Lower leg skin (tissue), 4 donors: ENCODE measurements at regions not wholly inside any gene's neighbourhood (a gene's known extent, or its start where the extent isn't known, plus 50 kb on each side); places are given as distances from the start of the nearest gene placed in this dataset.

Experiments
- DNase-seq, 2 donors: peaks; one replicate each; pipeline ENCODE4 v3.0.0-alpha.2; 2019; ENCODE audit warnings: low spot score in 2 of 2
- H3K4me3 ChIP-seq: fragments of 200-600 bp; sonication (generic); 2 replicates; pipeline ENCODE4 v1.5.1; 2017; ENCODE audit warnings: mild to moderate bottlenecking, low read depth; ENCODE audit not compliant: poor library complexity, severe bottlenecking
- CTCF ChIP-seq, 3 donors: fragments of 450-650 bp; IDR thresholded peaks; one replicate each; pipeline ENCODE4 v1.5.1; 2016; ENCODE audit warnings: antibody characterized with exemption in 3 of 3, mild to moderate bottlenecking in 3 of 3, moderate library complexity in 2 of 3
- POLR2A ChIP-seq, 2 donors: fragments of 450-650 bp; IDR thresholded peaks; one replicate each; pipeline ENCODE4 v1.6.1; 2016 to 2017; ENCODE audit warnings: antibody characterized with exemption in 2 of 2, mild to moderate bottlenecking in 1 of 2, moderate library complexity in 1 of 2
- WGBS, 2 donors: methylation state at CpG; one replicate each; pipeline ENCODE4 v1.1.5; 2018; 5-methylcytosine and 5-hydroxymethylcytosine counted together
- intact Hi-C: fragments of 100-400 bp; cut with DNase I; formaldehyde crosslinking; loops from one replicate; pipeline ENCODE4 v1.15.0; 2023; ENCODE audit warnings: low total_unique reads

- WGBS, 2 donors = 81 to 94% methylated on average over 2 of the region's 2 CpGs
Measured at GRCh38 chr12:87155621-87156020, 873.6 kb downstream of the C12orf50 start.

GRCh38 chr12:87152841-87153528 is 876.2 kb downstream of the C12orf50 start:
- no peak for DNase-seq
- intact Hi-C loops = no loop called here
- H3K4me3 ChIP-seq = no peak overlapping the region
- WGBS, 2 donors = 79 to 85% methylated on average over 1 of the region's 1 CpG
- TF ChIP-seq CTCF (IDR thresholded peaks at IDR 0.05) = no peak
- TF ChIP-seq POLR2A (IDR thresholded peaks at IDR 0.05) = no peak

More at GRCh38 chr12:87155621-87156020, 873.6 kb downstream of the C12orf50 start:
- no peak for DNase-seq
- intact Hi-C loops = no loop called here
- no peak overlapping the region for H3K4me3 ChIP-seq
- TF ChIP-seq CTCF (IDR thresholded peaks at IDR 0.05) = no peak
- no peak for TF ChIP-seq POLR2A (IDR thresholded peaks at IDR 0.05)

GRCh38 chr12:87152075-87152474 is 877.1 kb downstream of the C12orf50 start:
- TF ChIP-seq CTCF (IDR thresholded peaks at IDR 0.05) (no peak), POLR2A (IDR thresholded peaks at IDR 0.05) (no peak)
- no peak for DNase-seq
- no peak overlapping the region for H3K4me3 ChIP-seq
- WGBS, 2 donors = 53 to 54% methylated on average over 2 of the region's 2 CpGs
- intact Hi-C loops = no loop called here

GRCh38 chr12:87150969-87151662 is 878.1 kb downstream of the C12orf50 start:
- WGBS, 2 donors = 40 to 58% methylated on average over 2 of the region's 2 CpGs
- no peak for DNase-seq
- TF ChIP-seq CTCF (IDR thresholded peaks at IDR 0.05) = no peak
- no peak for TF ChIP-seq POLR2A (IDR thresholded peaks at IDR 0.05)
- intact Hi-C loops = no loop called here
- H3K4me3 ChIP-seq = no peak overlapping the region

GRCh38 chr12:87142342-87142741 is 886.2 kb upstream of the MGAT4C start:
- H3K4me3 ChIP-seq = no peak overlapping the region
- intact Hi-C loops = no loop called here
- DNase-seq = no peak
- TF ChIP-seq POLR2A (IDR thresholded peaks at IDR 0.05) (no peak), CTCF (IDR thresholded peaks at IDR 0.05) (no peak)
